WTC11 (cell line): ENCODE measurements at regions not wholly inside any gene's neighbourhood (a gene's known extent, or its start where the extent isn't known, plus 50 kb on each side); places are given as distances from the start of the nearest gene placed in this dataset.

Source experiments
- ATAC-seq: fragments of 200-7000 bp; cut with Tn5 transposase; 2 replicates; pipeline ENCODE4 v1.10.0; 2021; ENCODE audit warnings: mild to moderate bottlenecking, moderate library complexity
- CTCF ChIA-PET: fragments of 300-600 bp; sonication (Branson Sonifier 250); formaldehyde crosslinking; loops from one replicate; lab custom pipeline; 2021; ENCODE audit warnings: antibody characterized with exemption; lab: Charles Lee
- POLR2A ChIA-PET: fragments of 350-600 bp; sonication (Branson Sonifier 250); formaldehyde crosslinking; loops from one replicate; lab custom pipeline; 2021; ENCODE audit warnings: antibody characterized with exemption; lab: Charles Lee
- DNase-seq: peaks from one replicate; pipeline ENCODE4 v3.0.0; 2021; ENCODE audit warnings: low spot score
- H3K27ac Mint-ChIP-seq: 2 replicates; pipeline ENCODE4 v1.8.0; 2021; ENCODE audit warnings: mixed read lengths
- H3K27me3 Mint-ChIP-seq: 2 replicates; pipeline ENCODE4 v1.8.0; 2021; ENCODE audit warnings: low read depth, mild to moderate bottlenecking, moderate library complexity, mixed read lengths
- H3K36me3 Mint-ChIP-seq: 2 replicates; pipeline ENCODE4 v1.8.0; 2021; ENCODE audit warnings: mixed read lengths
- H3K4me1 Mint-ChIP-seq: 2 replicates; pipeline ENCODE4 v1.8.0; 2022; ENCODE audit warnings: mixed read lengths
- H3K4me3 Mint-ChIP-seq: 2 replicates; pipeline ENCODE4 v1.8.0; 2021; ENCODE audit warnings: mild to moderate bottlenecking, moderate library complexity, mixed read lengths
- H3K9me3 Mint-ChIP-seq: 2 replicates; pipeline ENCODE4 v1.8.0; 2021; ENCODE audit warnings: mixed read lengths
- ATF2 ChIP-seq: sonication (generic); formaldehyde crosslinking; IDR thresholded peaks from 2 replicates; pipeline ENCODE4 v1.8.1; 2022; ENCODE audit warnings: low read depth, missing genetic modification reagents, borderline replicate concordance
- ATF3 ChIP-seq: sonication (generic); formaldehyde crosslinking; conservative IDR thresholded peaks from 2 replicates; pipeline ENCODE4 v1.8.1; 2022; ENCODE audit warnings: mild to moderate bottlenecking, missing genetic modification reagents
- CBFB ChIP-seq: sonication (generic); formaldehyde crosslinking; IDR thresholded peaks from 2 replicates; pipeline ENCODE4 v1.8.1; 2022; ENCODE audit warnings: mild to moderate bottlenecking, low read depth, missing genetic modification reagents
- CTCF ChIP-seq: fragments of 200-600 bp; IDR thresholded peaks from 2 replicates; pipeline ENCODE4 v1.8.0; 2022; ENCODE audit warnings: antibody characterized with exemption
- E2F1 ChIP-seq: sonication (generic); formaldehyde crosslinking; IDR thresholded peaks from 2 replicates; pipeline ENCODE4 v1.8.0; 2022; ENCODE audit warnings: mild to moderate bottlenecking, missing genetic modification reagents
- FOXJ3 ChIP-seq: sonication (generic); formaldehyde crosslinking; IDR thresholded peaks from 2 replicates; pipeline ENCODE4 v1.9.0; 2021; ENCODE audit warnings: missing genetic modification reagents, mild to moderate bottlenecking, borderline replicate concordance
- FOXP1 ChIP-seq: sonication (generic); formaldehyde crosslinking; IDR thresholded peaks from 2 replicates; pipeline ENCODE4 v1.8.0; 2022; ENCODE audit warnings: missing genetic modification reagents, mild to moderate bottlenecking, moderate library complexity, borderline replicate concordance
- GABPB1 ChIP-seq: sonication (generic); formaldehyde crosslinking; IDR thresholded peaks from 2 replicates; pipeline ENCODE4 v1.8.1; 2023; ENCODE audit warnings: mild to moderate bottlenecking, missing genetic modification reagents
- KAT7 ChIP-seq: sonication (generic); formaldehyde crosslinking; IDR thresholded peaks from 2 replicates; pipeline ENCODE4 v1.8.1; 2023; ENCODE audit warnings: missing genetic modification reagents, mild to moderate bottlenecking, borderline replicate concordance
- MLX ChIP-seq: sonication (generic); formaldehyde crosslinking; IDR thresholded peaks from 2 replicates; pipeline ENCODE4 v1.8.1; 2023; ENCODE audit warnings: mild to moderate bottlenecking, missing genetic modification reagents, moderate library complexity
- MYBL2 ChIP-seq: sonication (generic); formaldehyde crosslinking; IDR thresholded peaks from 2 replicates; pipeline ENCODE4 v1.8.1; 2023; ENCODE audit warnings: mild to moderate bottlenecking, moderate library complexity, missing genetic modification reagents
- NFE2L1 ChIP-seq: sonication (generic); formaldehyde crosslinking; IDR thresholded peaks from 2 replicates; pipeline ENCODE4 v1.8.1; 2023; ENCODE audit warnings: missing genetic modification reagents
- OVOL2 ChIP-seq: fragments of 250-450 bp; sonication (Bioruptor Pico); IDR thresholded peaks from 2 replicates; pipeline ENCODE4 v1.9.0; 2021; ENCODE audit warnings: mild to moderate bottlenecking, borderline replicate concordance
- RORB ChIP-seq: fragments of 250-450 bp; sonication (Bioruptor Pico); IDR thresholded peaks from 2 replicates; pipeline ENCODE4 v1.9.0; 2021; ENCODE audit warnings: mild to moderate bottlenecking
- SOX15 ChIP-seq: fragments of 250-450 bp; sonication (Bioruptor Pico); IDR thresholded peaks from 2 replicates; pipeline ENCODE4 v1.9.0; 2021; ENCODE audit warnings: mild to moderate bottlenecking
- SP1 ChIP-seq: sonication (generic); formaldehyde crosslinking; conservative IDR thresholded peaks from 2 replicates; pipeline ENCODE4 v1.8.1; 2022; ENCODE audit warnings: missing genetic modification reagents
- TCF7 ChIP-seq: sonication (generic); formaldehyde crosslinking; IDR thresholded peaks from 2 replicates; pipeline ENCODE4 v1.8.0; 2022; ENCODE audit warnings: mild to moderate bottlenecking, low read depth, missing genetic modification reagents, moderate library complexity
- ZBTB43 ChIP-seq: sonication (generic); formaldehyde crosslinking; IDR thresholded peaks from 2 replicates; pipeline ENCODE4 v1.8.1; 2023; ENCODE audit warnings: mild to moderate bottlenecking, missing genetic modification reagents
- ZMAT4 ChIP-seq: fragments of 250-450 bp; sonication (Bioruptor Pico); IDR thresholded peaks from 2 replicates; pipeline ENCODE4 v1.9.0; 2021; ENCODE audit warnings: mild to moderate bottlenecking
- ZNF121 ChIP-seq: sonication (generic); formaldehyde crosslinking; IDR thresholded peaks from 2 replicates; pipeline ENCODE4 v1.8.0; 2023; ENCODE audit warnings: missing genetic modification reagents
- ZNF219 ChIP-seq: sonication (generic); formaldehyde crosslinking; IDR thresholded peaks from 2 replicates; pipeline ENCODE4 v1.8.0; 2023; ENCODE audit warnings: missing genetic modification reagents, mild to moderate bottlenecking, borderline replicate concordance
- ZNF232 ChIP-seq: sonication (generic); formaldehyde crosslinking; IDR thresholded peaks from 2 replicates; pipeline ENCODE4 v1.8.0; 2022; ENCODE audit warnings: mild to moderate bottlenecking, missing genetic modification reagents
- ZNF281 ChIP-seq: sonication (generic); formaldehyde crosslinking; IDR thresholded peaks from 2 replicates; pipeline ENCODE4 v1.8.0; 2023; ENCODE audit warnings: mild to moderate bottlenecking, missing genetic modification reagents
- ZNF396 ChIP-seq: fragments of 250-450 bp; sonication (Bioruptor Pico); IDR thresholded peaks from 2 replicates; pipeline ENCODE4 v1.8.0; 2021; ENCODE audit warnings: mild to moderate bottlenecking, moderate library complexity, borderline replicate concordance
- ZSCAN18 ChIP-seq: fragments of 250-450 bp; sonication (Bioruptor Pico); IDR thresholded peaks from 2 replicates; pipeline ENCODE4 v2.1.2; 2022; ENCODE audit warnings: mild to moderate bottlenecking, moderate library complexity

GRCh38 chr4:116132946-116133345 lies 952.4 kb downstream of the TRAM1L1 start (continued):
- no peak for TF ChIP-seq MLX (CRISPR knock-in tag)
- TF ChIP-seq E2F1 (CRISPR knock-in tag): no peak
- no peak for TF ChIP-seq SOX15 (CRISPR knock-in tag)
- no peak for TF ChIP-seq CTCF
- no peak for TF ChIP-seq ATF2 (CRISPR knock-in tag)
- no peak for TF ChIP-seq TCF7 (CRISPR knock-in tag)
- no peak for TF ChIP-seq CBFB (CRISPR knock-in tag)
- TF ChIP-seq ZBTB43 (CRISPR knock-in tag): no peak
- no peak for TF ChIP-seq FOXP1 (CRISPR knock-in tag)
- no peak for TF ChIP-seq ZNF396
- no peak for TF ChIP-seq FOXJ3 (CRISPR knock-in tag)

- Mint-ChIP-seq H3K27me3 (no peaks in the 10 kb centered on the region), H3K4me3 (no peak overlapping the region), H3K4me1 (0 out of 2 replicates have a peak, but pooled peaks cover 2% of the 10 kb centered on the region), H3K36me3 (no peaks in the 10 kb centered on the region), H3K27ac (no peak overlapping the region), H3K9me3 (peaks cover 2% of the 10 kb centered on the region)
- ATAC-seq: no peak
- ChIA-PET CTCF (no interaction called here), POLR2A (no interaction called here)
- no peak for DNase-seq
- TF ChIP-seq RORB (CRISPR knock-in tag) (no peak), NFE2L1 (no peak), MYBL2 (no peak), ATF3 (CRISPR knock-in tag) (no peak), OVOL2 (CRISPR knock-in tag) (no peak), KAT7 (CRISPR knock-in tag) (no peak), ZSCAN18 (CRISPR knock-in tag) (no peak), ZMAT4 (no peak), ZNF121 (no peak), ZNF219 (CRISPR knock-in tag) (no peak), ZNF281 (CRISPR knock-in tag) (no peak), ZNF232 (CRISPR knock-in tag) (no peak), GABPB1 (CRISPR knock-in tag) (no peak), SP1 (CRISPR knock-in tag) (no peak)
Measured at GRCh38 chr4:116126794-116127193, 958.6 kb downstream of the TRAM1L1 start.
